IMR-90 (cell line): ENCODE measurements at regions not wholly inside any gene's neighbourhood (a gene's known extent, or its start where the extent isn't known, plus 50 kb on each side); places are given as distances from the start of the nearest gene placed in this dataset.
"Not testable (repeated sequence)": the region's sequence is repeated elsewhere in the genome, so short reads cannot be mapped to it uniquely, and the experiment has no call there.

Source experiments
- ATAC-seq: fragments of 200-7000 bp; cut with Tn5 transposase; 2 replicates; pipeline ENCODE4 v1.9.1; 2020; ENCODE audit warnings: low read depth, mild to moderate bottlenecking, moderate library complexity
- BruUV-seq: library from RNA; stranded (reverse); fragments of 400-500 nt; replicated peaks from 2 replicates; lab custom pipeline; 2021; lab: Mats Ljungman, UMichigan
- CTCF ChIA-PET: fragments of 300-600 bp; formaldehyde crosslinking; extraction: SDS; loops from one replicate; lab custom pipeline; 2021; ENCODE audit warnings: antibody characterized with exemption; lab: Yijun Ruan, JAX
- POLR2A ChIA-PET: fragments of 300-600 bp; sonication (Branson Sonifier 250); formaldehyde crosslinking; loops from one replicate; lab custom pipeline; 2022; ENCODE audit warnings: antibody characterized with exemption; ENCODE audit not compliant: unreplicated experiment; lab: Charles Lee
- DNase-seq: peaks from one replicate; pipeline ENCODE4 v3.0.0; 2013
- H2AFZ ChIP-seq: replicated peaks from 2 replicates; pipeline ENCODE3; 2013; ENCODE audit warnings: low read length, mild to moderate bottlenecking; ENCODE audit not compliant: poor library complexity
- H2AK5ac ChIP-seq: 2 replicates; pipeline ENCODE4 v1.6.1; 2013; ENCODE audit warnings: low read depth, low read length, inconsistent platforms
- H2AK9ac ChIP-seq: replicated peaks from 2 replicates; pipeline ENCODE3; 2013; ENCODE audit warnings: mild to moderate bottlenecking, low read depth, low read length, moderate library complexity; ENCODE audit not compliant: poor library complexity
- H2BK120ac ChIP-seq: 2 replicates; pipeline ENCODE4 v1.6.1; 2013; ENCODE audit warnings: low read depth, low read length, inconsistent platforms
- H2BK15ac ChIP-seq: 3 replicates; pipeline ENCODE4 v1.6.1; 2013; ENCODE audit warnings: low read depth, low read length, inconsistent platforms
- H2BK20ac ChIP-seq: 2 replicates; pipeline ENCODE4 v1.6.1; 2013; ENCODE audit warnings: low read depth, mild to moderate bottlenecking, inconsistent platforms, low read length, moderate library complexity
- H2BK5ac ChIP-seq: 2 replicates; pipeline ENCODE4 v1.6.1; 2013; ENCODE audit warnings: mild to moderate bottlenecking, low read depth, low read length, inconsistent platforms; ENCODE audit not compliant: poor library complexity, severe bottlenecking
- H3K14ac ChIP-seq: replicated peaks from 2 replicates; pipeline ENCODE4 v1.6.1; 2013; ENCODE audit warnings: low read depth, low read length, inconsistent platforms
- H3K18ac ChIP-seq: 2 replicates; pipeline ENCODE4 v1.6.1; 2013; ENCODE audit warnings: low read depth, low read length, control low read depth
- H3K23ac ChIP-seq: 2 replicates; pipeline ENCODE4 v1.6.1; 2013; ENCODE audit warnings: low read depth, low read length, inconsistent platforms
- H3K27ac ChIP-seq: 2 replicates; pipeline ENCODE4 v1.5.1; 2013; ENCODE audit warnings: mild to moderate bottlenecking, control low read depth, low read length; ENCODE audit not compliant: insufficient read depth
- H3K27me3 ChIP-seq: 2 replicates; pipeline ENCODE4 v1.6.1; 2013; ENCODE audit warnings: low read length; ENCODE audit not compliant: control insufficient read depth, insufficient read depth
- H3K36me3 ChIP-seq: 2 replicates; pipeline ENCODE4 v1.6.1; 2013; ENCODE audit warnings: low read length, mixed read lengths; ENCODE audit not compliant: control insufficient read depth, insufficient read depth
- H3K4ac ChIP-seq: 2 replicates; pipeline ENCODE4 v1.6.1; 2013; ENCODE audit warnings: low read depth, low read length, inconsistent platforms
- H3K4me1 ChIP-seq: 2 replicates; pipeline ENCODE4 v1.6.1; 2013; ENCODE audit warnings: low read length, mixed read lengths; ENCODE audit not compliant: control insufficient read depth, insufficient read depth
- H3K4me2 ChIP-seq: 2 replicates; pipeline ENCODE4 v1.6.1; 2013; ENCODE audit warnings: low read depth, mild to moderate bottlenecking, control low read depth, low read length, moderate library complexity
- H3K4me3 ChIP-seq: 2 replicates; pipeline ENCODE4 v1.5.1; 2013; ENCODE audit warnings: low read depth, mild to moderate bottlenecking, control low read depth, low read length, moderate library complexity; ENCODE audit not compliant: insufficient read depth
- H3K56ac ChIP-seq: 2 replicates; pipeline ENCODE4 v1.6.1; 2013; ENCODE audit warnings: low read length, inconsistent platforms; ENCODE audit not compliant: insufficient read depth; ENCODE audit errors: extremely low read depth
- H3K79me1 ChIP-seq, 2 experiments: 2 replicates each; pipeline ENCODE4 v1.6.1; 2013; ENCODE audit warnings: low read length in 2 of 2, inconsistent platforms in 1 of 2, low read depth in 1 of 2
- H3K9ac ChIP-seq: 2 replicates; pipeline ENCODE4 v1.6.1; 2013; ENCODE audit warnings: low read depth, low read length, control low read depth
- H3K9me1 ChIP-seq: 2 replicates; pipeline ENCODE4 v1.6.1; 2013; ENCODE audit warnings: low read length, inconsistent platforms; ENCODE audit not compliant: insufficient read depth
- H3K9me3 ChIP-seq: 2 replicates; pipeline ENCODE4 v1.6.1; 2013; ENCODE audit warnings: low read length; ENCODE audit not compliant: control insufficient read depth, insufficient read depth
- H4K20me1 ChIP-seq: 2 replicates; pipeline ENCODE4 v1.6.1; 2013; ENCODE audit warnings: low read length, inconsistent platforms; ENCODE audit not compliant: insufficient read depth
- H4K5ac ChIP-seq: 2 replicates; pipeline ENCODE4 v1.6.1; 2013; ENCODE audit warnings: mild to moderate bottlenecking, low read depth, low read length, control low read depth
- H4K8ac ChIP-seq, 2 experiments: 2 replicates each; pipeline ENCODE4 v1.6.1; 2013; ENCODE audit warnings: low read depth in 2 of 2, low read length in 2 of 2, control low read depth in 1 of 2, inconsistent platforms in 1 of 2
- H4K91ac ChIP-seq: 2 replicates; pipeline ENCODE4 v1.6.1; 2013; ENCODE audit warnings: low read depth, low read length, inconsistent platforms; ENCODE audit not compliant: insufficient read depth
- WGBS, 2 experiments: methylation state at CpG; one replicate each; pipeline versions ENCODE4 v1.1.5 to v1.1.7; 2013; ENCODE audit warnings: missing lambda C conversion rate in 2 of 2; ENCODE audit not compliant: insufficient read length in 1 of 2; ENCODE audit errors: extremely low coverage in 2 of 2; 5-methylcytosine and 5-hydroxymethylcytosine counted together
- dilution Hi-C: fragments of 300-500 bp; cut with HindIII; formaldehyde crosslinking; loops from one replicate; pipeline ENCODE4 v1.14.3; 2018; ENCODE audit warnings: low sequenced_read_pairs; ENCODE audit not compliant: unreplicated experiment
- in situ Hi-C: fragments of 300-500 bp; cut with MboI; formaldehyde crosslinking; loops from 3 replicates; pipeline ENCODE4 v1.14.3; 2019; ENCODE audit warnings: low sequenced_read_pairs, inconsistent platforms, mixed read lengths
- intact Hi-C: fragments of 100-400 bp; cut with micrococcal nuclease; formaldehyde crosslinking; loops from 2 replicates; pipeline ENCODE4 v1.10.0; 2022

- H2AK9ac ChIP-seq, H3K27me3 ChIP-seq, H4K91ac ChIP-seq, H3K14ac ChIP-seq, H2BK5ac ChIP-seq, H3K4me3 ChIP-seq, H3K27ac ChIP-seq, H3K56ac ChIP-seq, H4K5ac ChIP-seq, in situ Hi-C loops, DNase-seq, CTCF ChIA-PET, H3K4ac ChIP-seq, H2BK15ac ChIP-seq, H3K4me2 ChIP-seq, H3K9ac ChIP-seq, H4K20me1 ChIP-seq, H4K8ac ChIP-seq, intact Hi-C loops, H2BK20ac ChIP-seq, H3K4me1 ChIP-seq, H3K9me3 ChIP-seq, H2AK5ac ChIP-seq, dilution Hi-C loops, H3K36me3 ChIP-seq, H3K18ac ChIP-seq, H2BK120ac ChIP-seq, H3K23ac ChIP-seq, ATAC-seq, BruUV-seq, H2AFZ ChIP-seq: not testable (repeated sequence)
- Histone ChIP-seq H3K79me1 (peaks cover 1 to 13% of the 10 kb centered on the region in 2 experiments; a peak in 2 of 4 replicates), H3K9me1 (peaks cover 15% of the 10 kb centered on the region)
- no CpG with 5 or more reads among the region's 4 CpGs for WGBS, 2 experiments
- POLR2A ChIA-PET: interaction anchor here (0.6 kb wide), 1 partner anchor 13 kb away, joined by 3 read pairs; no protein-coding TSS in a partner anchor
Measured at GRCh38 chr17:64719517-64719916, 57.4 kb upstream of the SMURF2 start.

- H3K4ac ChIP-seq, H3K4me1 ChIP-seq, H2BK120ac ChIP-seq, dilution Hi-C loops, H3K27ac ChIP-seq, H4K91ac ChIP-seq, H3K27me3 ChIP-seq, H2AK5ac ChIP-seq, H3K18ac ChIP-seq, H3K36me3 ChIP-seq, H4K5ac ChIP-seq, intact Hi-C loops, H2AK9ac ChIP-seq, H2AFZ ChIP-seq, H3K9ac ChIP-seq, in situ Hi-C loops, DNase-seq, H3K56ac ChIP-seq, H2BK20ac ChIP-seq, H3K4me3 ChIP-seq, ATAC-seq, H3K4me2 ChIP-seq, H4K8ac ChIP-seq, H4K20me1 ChIP-seq, H2BK5ac ChIP-seq, CTCF ChIA-PET, H3K23ac ChIP-seq, H3K14ac ChIP-seq, BruUV-seq, H2BK15ac ChIP-seq, H3K9me3 ChIP-seq, POLR2A ChIA-PET: not testable (repeated sequence)
- WGBS, 2 experiments: no CpG with 5 or more reads among the region's 6 CpGs
- Histone ChIP-seq H3K9me1 (peaks cover 16% of the 10 kb centered on the region), H3K79me1 (peaks cover 2 to 15% of the 10 kb centered on the region in 2 experiments; a peak in 2 of 4 replicates)
Measured at GRCh38 chr17:64718816-64719215, 56.7 kb upstream of the SMURF2 start.
